ENCODE measurements at regions not wholly inside any gene's neighbourhood (a gene's known extent, or its start where the extent isn't known, plus 50 kb on each side); places are given as distances from the start of the nearest gene placed in this dataset.
"Not testable (repeated sequence)": the region's sequence is repeated elsewhere in the genome, so short reads cannot be mapped to it uniquely, and the experiment has no call there.

GRCh38 chr12:41992692-41993215 lies 151.9 kb downstream of the GXYLT1 start:
- Histone ChIP-seq H3K79me2 (ENCODE audit: low read length) (no peaks in the 10 kb centered on the region), H3K9ac (ENCODE audit: low read length) (no peak overlapping the region), H4K20me1 (ENCODE audit: low read length) (no peaks in the 10 kb centered on the region), H3K9me2 (replicated peaks; ENCODE audit: low read length) (no peaks in the 10 kb centered on the region), H3K9me3 (ENCODE audit: low read length) (no peaks in the 10 kb centered on the region), H3K4me2 (ENCODE audit: low read length) (no peak overlapping the region), H3K27ac (ENCODE audit: low read length) (no peak overlapping the region), H3K36me3 (ENCODE audit: low read depth, low read length) (no peaks in the 10 kb centered on the region), H2AFZ (ENCODE audit: low read length) (no peak overlapping the region), H3K27me3 (ENCODE audit: low read length) (peaks cover 25% of the 10 kb centered on the region), H3F3A (ENCODE audit: low read length, unreplicated experiment) (no peaks in the 10 kb centered on the region), H3K4me3 (ENCODE audit: low read length) (no peak overlapping the region), H3K4me1 (ENCODE audit: insufficient read depth, low read length) (no peaks in the 10 kb centered on the region)
- BruUV-seq (replicated peaks) = no TSS peak
- CTCF ChIA-PET = no interaction called here
- TF ChIP-seq CTCF (conservative IDR thresholded peaks at IDR 0.05; ENCODE audit: low read depth, low read length) = no peak
- TF ChIP-seq EZH2 (IDR thresholded peaks at IDR 0.05; ENCODE audit: low read length, unreplicated experiment) = no peak
- TF ChIP-seq EZH2phosphoT487 (IDR thresholded peaks at IDR 0.05; ENCODE audit: borderline replicate concordance, low read length) = no peak
- ATAC-seq = no peak
- DNase-seq = no peak
- POLR2A ChIA-PET (ENCODE audit: unreplicated experiment) = no interaction called here
- intact Hi-C loops (cut with micrococcal nuclease) = no loop called here

- no peak overlapping the region for H3K27ac ChIP-seq (ENCODE audit: low read length)
- TF ChIP-seq EZH2phosphoT487 (IDR thresholded peaks at IDR 0.05; ENCODE audit: borderline replicate concordance, low read length) (no peak), CTCF (conservative IDR thresholded peaks at IDR 0.05; ENCODE audit: low read depth, low read length) (no peak)
- H3K4me1 ChIP-seq (ENCODE audit: insufficient read depth, low read length) = no peaks in the 10 kb centered on the region
- H3K4me3 ChIP-seq (ENCODE audit: low read length) = no peak overlapping the region
- no peaks in the 10 kb centered on the region for H3K79me2 ChIP-seq (ENCODE audit: low read length)
- no TSS peak for BruUV-seq (replicated peaks)
- no peak overlapping the region for H3K9ac ChIP-seq (ENCODE audit: low read length)
- CTCF ChIA-PET = no interaction called here
- ATAC-seq (no peak), DNase-seq (no peak)
- H3K4me2 ChIP-seq (ENCODE audit: low read length) = no peak overlapping the region
- POLR2A ChIA-PET (ENCODE audit: unreplicated experiment) = no interaction called here
- H3K36me3 ChIP-seq (ENCODE audit: low read depth, low read length) = no peaks in the 10 kb centered on the region
- H3K9me3 ChIP-seq (ENCODE audit: low read length) = no peaks in the 10 kb centered on the region
- H2AFZ ChIP-seq (ENCODE audit: low read length) = no peak overlapping the region
- no peaks in the 10 kb centered on the region for H3F3A ChIP-seq (ENCODE audit: low read length, unreplicated experiment)
- H3K27me3 ChIP-seq (ENCODE audit: low read length) = peaks cover 17% of the 10 kb centered on the region
- intact Hi-C loops (cut with micrococcal nuclease) = no loop called here
- H4K20me1 ChIP-seq (ENCODE audit: low read length) = no peaks in the 10 kb centered on the region
- no peaks in the 10 kb centered on the region for H3K9me2 ChIP-seq (replicated peaks; ENCODE audit: low read length)
These were observed 152.7 kb downstream of the GXYLT1 start for GRCh38 chr12:41992022-41992421.

- Histone ChIP-seq H3K4me2 (ENCODE audit: low read length) (no peak overlapping the region), H3K9me3 (ENCODE audit: low read length) (no peaks in the 10 kb centered on the region), H3K27ac (ENCODE audit: low read length) (no peak overlapping the region), H3K27me3 (ENCODE audit: low read length) (peaks cover 5% of the 10 kb centered on the region; the same call in 1 of the 2 replicates), H3K36me3 (ENCODE audit: low read depth, low read length) (no peaks in the 10 kb centered on the region), H3K4me3 (ENCODE audit: low read length) (no peak overlapping the region), H4K20me1 (ENCODE audit: low read length) (no peaks in the 10 kb centered on the region), H3K79me2 (ENCODE audit: low read length) (no peaks in the 10 kb centered on the region), H2AFZ (ENCODE audit: low read length) (no peak overlapping the region), H3K9ac (ENCODE audit: low read length) (no peak overlapping the region), H3K9me2 (replicated peaks; ENCODE audit: low read length) (no peaks in the 10 kb centered on the region), H3F3A (ENCODE audit: low read length, unreplicated experiment) (no peaks in the 10 kb centered on the region), H3K4me1 (ENCODE audit: insufficient read depth, low read length) (no peaks in the 10 kb centered on the region)
- BruUV-seq (replicated peaks) = no TSS peak
- intact Hi-C loops (cut with micrococcal nuclease) = no loop called here
- TF ChIP-seq EZH2 (IDR thresholded peaks at IDR 0.05; ENCODE audit: low read length, unreplicated experiment) = no peak
- no peak for TF ChIP-seq CTCF (conservative IDR thresholded peaks at IDR 0.05; ENCODE audit: low read depth, low read length)
- no peak for TF ChIP-seq EZH2phosphoT487 (IDR thresholded peaks at IDR 0.05; ENCODE audit: borderline replicate concordance, low read length)
- DNase-seq (no peak), ATAC-seq (no peak)
- ChIA-PET CTCF (no interaction called here), POLR2A (ENCODE audit: unreplicated experiment) (no interaction called here)
These were observed 156.0 kb downstream of the GXYLT1 start for GRCh38 chr12:41988715-41989114.

GRCh38 chr12:41986513-41986912 lies 158.2 kb downstream of the GXYLT1 start:
- H3K9me2 ChIP-seq (replicated peaks; ENCODE audit: low read length); H3K9ac ChIP-seq (ENCODE audit: low read length); H3K27me3 ChIP-seq (ENCODE audit: low read length); ATAC-seq; H3K4me2 ChIP-seq (ENCODE audit: low read length); DNase-seq; H3K9me3 ChIP-seq (ENCODE audit: low read length); H3K4me3 ChIP-seq (ENCODE audit: low read length); H3K27ac ChIP-seq (ENCODE audit: low read length); CTCF ChIA-PET; H3F3A ChIP-seq (ENCODE audit: low read length, unreplicated experiment); H3K36me3 ChIP-seq (ENCODE audit: low read depth, low read length); BruUV-seq (replicated peaks); H3K79me2 ChIP-seq (ENCODE audit: low read length); H3K4me1 ChIP-seq (ENCODE audit: insufficient read depth, low read length); H4K20me1 ChIP-seq (ENCODE audit: low read length); POLR2A ChIA-PET (ENCODE audit: unreplicated experiment); intact Hi-C loops (cut with micrococcal nuclease); H2AFZ ChIP-seq (ENCODE audit: low read length): not testable (repeated sequence)

All from PC-3 (cell line).